GM06990 (cell line): ENCODE measurements at regions not wholly inside any gene's neighbourhood (a gene's known extent, or its start where the extent isn't known, plus 50 kb on each side); places are given as distances from the start of the nearest gene placed in this dataset.
"Not testable (repeated sequence)": the region's sequence is repeated elsewhere in the genome, so short reads cannot be mapped to it uniquely, and the experiment has no call there.

Experiments
- DNase-seq: peaks from one replicate; pipeline ENCODE4 v3.0.0-alpha.2; 2011; ENCODE audit not compliant: insufficient read length; ENCODE audit errors: extremely low read depth
- H3K27me3 ChIP-seq: replicated peaks from 2 replicates; pipeline ENCODE4 v1.6.0; 2011; ENCODE audit warnings: low read length; ENCODE audit not compliant: control insufficient read depth, insufficient read depth
- H3K36me3 ChIP-seq: 2 replicates; pipeline ENCODE4 v1.5.1; 2011; ENCODE audit warnings: low read length; ENCODE audit not compliant: control insufficient read depth, insufficient read depth
- H3K4me3 ChIP-seq: replicated peaks from 2 replicates; pipeline ENCODE4 v1.5.1; 2011; ENCODE audit warnings: low read depth, mild to moderate bottlenecking, control low read depth, low read length

- not testable (repeated sequence) for H3K4me3 ChIP-seq, H3K36me3 ChIP-seq, H3K27me3 ChIP-seq, DNase-seq
Measured at GRCh38 chr1:146883190-146883589, 54.9 kb upstream of the NBPF12 start.

DNA sequence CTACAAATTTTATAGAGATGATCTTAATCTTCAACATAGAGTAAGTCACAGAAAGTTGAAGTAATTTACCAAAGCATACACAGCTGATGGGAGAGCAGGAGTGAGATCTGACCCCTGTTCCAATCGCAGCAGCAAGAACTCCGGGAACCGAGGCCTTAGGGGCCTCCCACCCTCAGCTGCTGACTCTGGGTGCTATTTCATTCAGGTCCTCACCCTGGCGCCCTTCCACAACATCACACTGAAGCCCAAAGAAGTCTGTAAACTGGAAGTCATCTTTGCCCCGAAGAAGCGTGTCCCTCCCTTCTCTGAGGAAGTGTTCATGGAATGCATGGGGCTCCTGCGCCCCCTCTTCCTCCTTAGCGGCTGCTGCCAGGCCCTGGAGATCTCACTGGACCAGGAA, 57.0 kb upstream of the NBPF12 start:
- H3K4me3 ChIP-seq, H3K27me3 ChIP-seq, H3K36me3 ChIP-seq, DNase-seq: not testable (repeated sequence)

- not testable (repeated sequence) for H3K4me3 ChIP-seq, H3K36me3 ChIP-seq, H3K27me3 ChIP-seq, DNase-seq
Measured at GRCh38 chr1:146863799-146864319, 74.3 kb upstream of the NBPF12 start.

- not testable (repeated sequence) for H3K36me3 ChIP-seq, DNase-seq, H3K4me3 ChIP-seq, H3K27me3 ChIP-seq
Measured at GRCh38 chr1:146853147-146853546, 85.0 kb upstream of the NBPF12 start.

DNA sequence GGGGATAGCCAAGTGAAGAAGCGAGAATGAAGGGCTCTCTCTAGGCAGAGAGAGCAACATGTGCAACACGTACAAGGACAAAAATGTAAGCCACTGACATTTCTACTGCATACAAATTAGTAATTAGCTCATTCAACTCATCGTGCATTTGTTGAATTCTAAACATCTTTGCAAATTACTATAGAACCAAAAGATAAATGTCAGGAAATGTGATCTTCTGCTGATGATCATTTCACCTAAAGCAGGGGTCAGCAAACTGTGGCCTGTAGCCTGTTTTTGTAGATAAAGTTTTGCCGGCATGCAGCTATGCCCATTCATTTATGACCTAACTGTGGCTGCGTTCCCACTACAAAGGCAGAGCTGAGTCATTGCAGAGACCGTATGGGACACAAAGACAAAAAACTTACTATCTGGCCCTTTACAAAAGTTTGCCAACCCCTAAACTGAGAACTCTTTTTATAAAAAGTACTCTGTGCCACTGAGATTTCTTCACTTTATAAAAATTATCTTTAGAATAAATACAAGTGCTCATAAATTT, 87.7 kb upstream of the NBPF12 start:
- DNase-seq, H3K4me3 ChIP-seq, H3K36me3 ChIP-seq, H3K27me3 ChIP-seq: not testable (repeated sequence)

DNA sequence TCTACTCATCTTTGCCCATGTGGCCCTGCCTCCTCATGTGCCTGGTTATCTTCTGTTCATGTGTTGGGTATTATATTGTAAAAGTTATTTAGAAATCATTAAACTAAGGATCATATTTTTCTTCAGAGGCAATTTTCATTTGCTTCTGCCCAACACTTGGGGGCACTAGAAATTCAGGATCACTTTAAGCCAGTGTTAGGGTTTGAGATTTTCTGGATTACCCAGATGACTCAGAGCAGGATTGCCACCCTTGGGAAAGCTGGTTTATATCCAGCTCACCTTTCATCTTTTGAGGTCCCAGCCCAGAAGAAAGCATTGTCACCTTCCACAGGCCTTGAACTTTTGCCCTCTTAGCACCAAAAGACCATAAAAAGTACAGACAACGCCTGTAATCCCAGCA, 99.4 kb upstream of the NBPF12 start:
- DNase-seq, H3K27me3 ChIP-seq, H3K4me3 ChIP-seq, H3K36me3 ChIP-seq: not testable (repeated sequence)

DNA sequence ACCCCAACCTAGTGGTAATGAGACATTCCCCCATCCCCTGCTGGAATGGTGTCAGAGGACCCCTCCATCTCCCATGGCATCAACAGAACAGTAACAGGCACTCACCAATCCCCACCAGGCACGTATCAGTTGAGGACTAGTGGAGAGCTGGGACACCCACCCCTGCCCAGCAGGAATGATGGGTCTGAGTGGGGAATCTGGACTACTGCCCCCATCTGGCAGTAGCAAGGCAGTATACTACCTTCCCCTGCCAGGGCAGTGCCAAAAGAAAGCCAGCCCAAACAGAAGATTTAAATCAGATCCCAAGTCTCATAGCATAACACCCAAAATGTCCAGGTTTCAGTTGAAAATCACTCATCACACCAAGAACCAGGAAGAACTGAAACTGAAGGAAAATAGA, 111.2 kb upstream of the NBPF12 start:
- not testable (repeated sequence) for H3K4me3 ChIP-seq, H3K36me3 ChIP-seq, H3K27me3 ChIP-seq, DNase-seq

GRCh38 chr1:146794236-146794635, 143.9 kb upstream of the NBPF12 start:
- not testable (repeated sequence) for H3K27me3 ChIP-seq, DNase-seq, H3K36me3 ChIP-seq, H3K4me3 ChIP-seq

DNA sequence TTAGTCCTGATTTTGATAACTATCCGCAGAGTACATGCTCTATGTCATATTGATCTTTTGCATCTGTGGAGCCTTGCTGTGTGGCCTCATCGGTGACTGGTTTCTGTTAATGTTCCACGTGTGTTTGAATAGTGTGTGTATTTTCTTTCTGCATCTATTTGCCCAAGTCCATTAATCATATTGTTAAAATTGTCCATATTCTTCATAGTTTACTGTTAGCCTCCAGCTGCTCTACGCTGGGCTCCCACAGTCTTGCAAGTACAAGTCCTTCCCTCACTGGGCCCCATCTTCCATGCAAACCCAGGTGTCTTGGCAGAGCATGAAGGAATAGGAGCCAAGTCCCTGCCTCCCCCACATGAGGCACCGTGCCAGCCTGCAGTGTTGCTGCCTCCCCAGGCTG, 145.4 kb upstream of the NBPF12 start:
- H3K36me3 ChIP-seq, H3K27me3 ChIP-seq, H3K4me3 ChIP-seq, DNase-seq: not testable (repeated sequence)

- H3K36me3 ChIP-seq, H3K27me3 ChIP-seq, DNase-seq, H3K4me3 ChIP-seq: not testable (repeated sequence)
Measured at GRCh38 chr1:146784212-146784940, 153.7 kb upstream of the NBPF12 start.

GRCh38 chr1:146781235-146781634, 156.9 kb upstream of the NBPF12 start:
- not testable (repeated sequence) for H3K36me3 ChIP-seq, H3K27me3 ChIP-seq, H3K4me3 ChIP-seq, DNase-seq

GRCh38 chr1:146777826-146778602, 160.1 kb upstream of the NBPF12 start:
- not testable (repeated sequence) for H3K27me3 ChIP-seq, H3K4me3 ChIP-seq, DNase-seq, H3K36me3 ChIP-seq

DNA sequence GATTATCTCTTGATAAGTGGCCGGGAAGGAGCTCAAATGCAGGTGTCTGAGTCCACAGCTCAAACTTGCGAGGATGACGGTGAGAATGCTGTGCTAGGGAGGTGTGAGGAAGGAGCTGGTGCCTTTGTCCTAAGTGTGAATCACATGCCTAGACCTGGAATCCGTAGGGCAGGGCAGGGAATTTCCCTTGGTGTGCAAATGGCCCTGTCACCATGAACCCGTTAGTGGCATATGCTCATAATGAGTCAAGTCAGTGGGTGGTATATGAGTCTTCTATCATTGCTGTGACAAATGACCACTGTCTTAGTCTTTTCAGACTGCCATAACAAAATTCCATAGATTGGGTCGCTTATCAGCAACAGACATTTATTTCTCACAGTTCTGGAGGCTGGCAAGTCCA, 163.1 kb upstream of the NBPF12 start:
- not testable (repeated sequence) for H3K36me3 ChIP-seq, H3K4me3 ChIP-seq, DNase-seq, H3K27me3 ChIP-seq

GRCh38 chr1:146774271-146774670, 163.9 kb upstream of the NBPF12 start:
- not testable (repeated sequence) for H3K4me3 ChIP-seq, DNase-seq, H3K36me3 ChIP-seq, H3K27me3 ChIP-seq
